ENCODE measurements at regions not wholly inside any gene's neighbourhood (a gene's known extent, or its start where the extent isn't known, plus 50 kb on each side); places are given as distances from the start of the nearest gene placed in this dataset.

GRCh38 chr18:56258178-56258577 is 380.2 kb downstream of the TXNL1 start:
- no peaks in the 10 kb centered on the region for H3K36me3 ChIP-seq (ENCODE audit: control insufficient read depth in 2 of 2, insufficient read depth in 1 of 2, low read length in 2 of 2)
- no peak overlapping the region for H3K27ac ChIP-seq (ENCODE audit: extremely low read depth, low read depth, low read length)
- CTCF ChIA-PET, result no interaction called here
- H3K4me1 ChIP-seq (ENCODE audit: control insufficient read depth, insufficient read depth, low read length), result no peaks in the 10 kb centered on the region
- POLR2A ChIA-PET, result no interaction called here
- no peaks in the 10 kb centered on the region for H3K9me3 ChIP-seq (ENCODE audit: control insufficient read depth, insufficient read depth, low read depth, low read length)
- TF ChIP-seq ZNF658 (tag by site-specific recombination; IDR thresholded peaks at IDR 0.05) (no peak), KLF8 (tag by site-specific recombination; IDR thresholded peaks at IDR 0.05) (no peak)
- H3K4me3 ChIP-seq (ENCODE audit: low read depth, low read length), result no peak overlapping the region

DNA sequence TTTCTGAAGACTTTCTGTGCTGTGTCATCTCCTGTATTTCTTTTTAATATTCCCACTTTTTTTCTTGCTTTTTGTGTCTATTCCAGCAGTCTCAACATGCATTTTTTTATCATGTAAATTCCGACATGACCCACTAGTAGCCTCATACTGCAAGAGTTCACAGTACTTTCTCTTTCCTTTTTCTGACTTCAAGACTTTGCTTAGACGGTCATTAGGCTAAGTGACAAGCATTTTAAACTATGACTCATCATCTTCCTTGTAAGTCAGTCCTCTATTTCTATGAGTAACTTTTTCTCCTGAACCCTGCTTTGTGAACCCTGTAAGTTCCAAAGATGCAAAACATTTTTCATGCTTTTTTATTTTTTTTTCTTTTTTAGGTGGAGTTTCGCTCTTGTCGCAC is 381.2 kb downstream of the TXNL1 start:
- no peaks in the 10 kb centered on the region for H3K9me3 ChIP-seq (ENCODE audit: control insufficient read depth, insufficient read depth, low read depth, low read length)
- H3K36me3 ChIP-seq (ENCODE audit: control insufficient read depth in 2 of 2, insufficient read depth in 1 of 2, low read length in 2 of 2), result no peaks in the 10 kb centered on the region
- CTCF ChIA-PET, result no interaction called here
- H3K4me3 ChIP-seq (ENCODE audit: low read depth, low read length), result no peak overlapping the region
- no peaks in the 10 kb centered on the region for H3K4me1 ChIP-seq (ENCODE audit: control insufficient read depth, insufficient read depth, low read length)
- POLR2A ChIA-PET, result no interaction called here
- H3K27ac ChIP-seq (ENCODE audit: extremely low read depth, low read depth, low read length), result no peak overlapping the region
- TF ChIP-seq, protein P1, sequence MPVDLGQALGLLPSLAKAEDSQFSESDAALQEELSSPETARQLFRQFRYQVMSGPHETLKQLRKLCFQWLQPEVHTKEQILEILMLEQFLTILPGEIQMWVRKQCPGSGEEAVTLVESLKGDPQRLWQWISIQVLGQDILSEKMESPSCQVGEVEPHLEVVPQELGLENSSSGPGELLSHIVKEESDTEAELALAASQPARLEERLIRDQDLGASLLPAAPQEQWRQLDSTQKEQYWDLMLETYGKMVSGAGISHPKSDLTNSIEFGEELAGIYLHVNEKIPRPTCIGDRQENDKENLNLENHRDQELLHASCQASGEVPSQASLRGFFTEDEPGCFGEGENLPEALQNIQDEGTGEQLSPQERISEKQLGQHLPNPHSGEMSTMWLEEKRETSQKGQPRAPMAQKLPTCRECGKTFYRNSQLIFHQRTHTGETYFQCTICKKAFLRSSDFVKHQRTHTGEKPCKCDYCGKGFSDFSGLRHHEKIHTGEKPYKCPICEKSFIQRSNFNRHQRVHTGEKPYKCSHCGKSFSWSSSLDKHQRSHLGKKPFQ (tag by site-specific recombination; IDR thresholded peaks at IDR 0.05), result no peak
- TF ChIP-seq ZNF354C (tag by site-specific recombination; IDR thresholded peaks at IDR 0.05; ENCODE audit: borderline replicate concordance, low read depth) (no peak), ZNF768 (tag by site-specific recombination; IDR thresholded peaks at IDR 0.05) (no peak), INSM2 (tag by site-specific recombination; IDR thresholded peaks at IDR 0.05) (no peak), MZF1 (tag by site-specific recombination; IDR thresholded peaks at IDR 0.05; ENCODE audit: borderline replicate concordance) (no peak), KLF8 (tag by site-specific recombination; IDR thresholded peaks at IDR 0.05) (no peak), SP7 (tag by site-specific recombination; IDR thresholded peaks at IDR 0.05) (no peak), ZFP3 (tag by site-specific recombination; IDR thresholded peaks at IDR 0.05; ENCODE audit: low read depth) (no peak), ZNF398 (tag by site-specific recombination; IDR thresholded peaks at IDR 0.05) (no peak), ZNF791 (tag by site-specific recombination; IDR thresholded peaks at IDR 0.05) (no peak), ZNF623 (tag by site-specific recombination; IDR thresholded peaks at IDR 0.05) (no peak), ZNF707 (tag by site-specific recombination; IDR thresholded peaks at IDR 0.05) (no peak), ZNF639 (tag by site-specific recombination; IDR thresholded peaks at IDR 0.05) (no peak), GLIS1 (tag by site-specific recombination; IDR thresholded peaks at IDR 0.05) (no peak)
- TF ChIP-seq, protein P2, sequence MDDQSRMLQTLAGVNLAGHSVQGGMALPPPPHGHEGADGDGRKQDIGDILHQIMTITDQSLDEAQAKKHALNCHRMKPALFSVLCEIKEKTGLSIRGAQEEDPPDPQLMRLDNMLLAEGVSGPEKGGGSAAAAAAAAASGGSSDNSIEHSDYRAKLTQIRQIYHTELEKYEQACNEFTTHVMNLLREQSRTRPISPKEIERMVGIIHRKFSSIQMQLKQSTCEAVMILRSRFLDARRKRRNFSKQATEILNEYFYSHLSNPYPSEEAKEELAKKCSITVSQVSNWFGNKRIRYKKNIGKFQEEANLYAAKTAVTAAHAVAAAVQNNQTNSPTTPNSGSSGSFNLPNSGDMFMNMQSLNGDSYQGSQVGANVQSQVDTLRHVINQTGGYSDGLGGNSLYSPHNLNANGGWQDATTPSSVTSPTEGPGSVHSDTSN (CRISPR knock-in tag; IDR thresholded peaks at IDR 0.05), result no peak
- TF ChIP-seq, protein P3, sequence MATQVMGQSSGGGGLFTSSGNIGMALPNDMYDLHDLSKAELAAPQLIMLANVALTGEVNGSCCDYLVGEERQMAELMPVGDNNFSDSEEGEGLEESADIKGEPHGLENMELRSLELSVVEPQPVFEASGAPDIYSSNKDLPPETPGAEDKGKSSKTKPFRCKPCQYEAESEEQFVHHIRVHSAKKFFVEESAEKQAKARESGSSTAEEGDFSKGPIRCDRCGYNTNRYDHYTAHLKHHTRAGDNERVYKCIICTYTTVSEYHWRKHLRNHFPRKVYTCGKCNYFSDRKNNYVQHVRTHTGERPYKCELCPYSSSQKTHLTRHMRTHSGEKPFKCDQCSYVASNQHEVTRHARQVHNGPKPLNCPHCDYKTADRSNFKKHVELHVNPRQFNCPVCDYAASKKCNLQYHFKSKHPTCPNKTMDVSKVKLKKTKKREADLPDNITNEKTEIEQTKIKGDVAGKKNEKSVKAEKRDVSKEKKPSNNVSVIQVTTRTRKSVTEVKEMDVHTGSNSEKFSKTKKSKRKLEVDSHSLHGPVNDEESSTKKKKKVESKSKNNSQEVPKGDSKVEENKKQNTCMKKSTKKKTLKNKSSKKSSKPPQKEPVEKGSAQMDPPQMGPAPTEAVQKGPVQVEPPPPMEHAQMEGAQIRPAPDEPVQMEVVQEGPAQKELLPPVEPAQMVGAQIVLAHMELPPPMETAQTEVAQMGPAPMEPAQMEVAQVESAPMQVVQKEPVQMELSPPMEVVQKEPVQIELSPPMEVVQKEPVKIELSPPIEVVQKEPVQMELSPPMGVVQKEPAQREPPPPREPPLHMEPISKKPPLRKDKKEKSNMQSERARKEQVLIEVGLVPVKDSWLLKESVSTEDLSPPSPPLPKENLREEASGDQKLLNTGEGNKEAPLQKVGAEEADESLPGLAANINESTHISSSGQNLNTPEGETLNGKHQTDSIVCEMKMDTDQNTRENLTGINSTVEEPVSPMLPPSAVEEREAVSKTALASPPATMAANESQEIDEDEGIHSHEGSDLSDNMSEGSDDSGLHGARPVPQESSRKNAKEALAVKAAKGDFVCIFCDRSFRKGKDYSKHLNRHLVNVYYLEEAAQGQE (tag by site-specific recombination; IDR thresholded peaks at IDR 0.05), result no peak
